GM18507 (cell line): ENCODE measurements at regions not wholly inside any gene's neighbourhood (a gene's known extent, or its start where the extent isn't known, plus 50 kb on each side); places are given as distances from the start of the nearest gene placed in this dataset.

Experiments
- DNase-seq: peaks from one replicate; pipeline ENCODE4 v3.0.0; 2011; ENCODE audit warnings: low read depth; ENCODE audit not compliant: insufficient read length; ENCODE audit errors: extremely low spot score
- FAIRE-seq: peaks from 2 replicates; lab custom pipeline; 2011; peaks lifted over from hg19 to GRCh38; lab: Jason Lieb, UNC

GRCh38 chr10:107497024-107497423 is 332.5 kb upstream of the SORCS1 start:
- DNase-seq (no peak), FAIRE-seq (no peak)

DNA sequence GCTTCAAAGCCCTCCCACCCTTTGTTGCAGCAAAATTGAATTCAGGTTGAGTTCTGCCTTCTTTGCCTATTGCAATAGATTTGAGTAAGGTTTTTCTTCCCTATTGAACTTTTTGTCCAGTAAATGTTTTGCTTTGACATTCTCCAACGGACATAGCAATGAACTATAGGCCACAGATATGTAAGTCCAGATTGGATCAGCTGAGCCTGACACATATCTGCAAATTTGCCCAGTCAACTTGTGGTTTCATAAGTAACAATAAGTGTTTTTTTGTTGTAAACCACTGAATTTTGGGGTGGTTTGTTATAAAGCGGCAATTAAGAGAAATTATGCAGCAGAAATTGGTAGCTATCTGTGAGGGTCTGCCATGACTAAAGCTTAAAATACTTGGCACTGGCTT is 332.1 kb upstream of the SORCS1 start:
- no peak for DNase-seq
- FAIRE-seq, result no peak

- DNase-seq, result no peak
- FAIRE-seq, result no peak
Observed at GRCh38 chr10:107492389-107492788, 327.9 kb upstream of the SORCS1 start.

GRCh38 chr10:107490389-107490788 is 325.9 kb upstream of the SORCS1 start:
- FAIRE-seq (no peak), DNase-seq (no peak)

DNA sequence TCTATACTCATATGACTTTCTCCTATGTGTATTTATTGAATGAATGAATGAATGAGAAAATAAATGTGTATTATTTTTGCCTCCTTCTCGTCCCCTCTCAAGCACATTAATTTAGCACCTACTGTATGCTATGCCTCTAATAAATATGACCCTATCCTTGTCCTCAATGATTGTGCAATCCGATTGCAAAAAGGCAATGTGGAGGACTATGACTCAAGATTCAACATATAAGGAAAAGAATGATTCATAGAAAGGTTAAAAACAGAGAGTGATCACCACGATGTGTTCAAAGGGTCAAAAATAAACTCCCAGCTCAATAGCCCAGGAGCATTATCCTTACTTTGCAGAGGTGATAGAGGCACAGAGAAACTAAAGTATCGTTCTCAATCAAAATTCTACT is 322.8 kb upstream of the SORCS1 start:
- FAIRE-seq, result no peak
- DNase-seq, result no peak

- no peak for FAIRE-seq
Observed at GRCh38 chr10:107485019-107485418, 320.5 kb upstream of the SORCS1 start.

GRCh38 chr10:107481881-107482280 is 317.4 kb upstream of the SORCS1 start:
- FAIRE-seq, result no peak

More at GRCh38 chr10:107485019-107485418, 320.5 kb upstream of the SORCS1 start:
- no peak for DNase-seq

DNA sequence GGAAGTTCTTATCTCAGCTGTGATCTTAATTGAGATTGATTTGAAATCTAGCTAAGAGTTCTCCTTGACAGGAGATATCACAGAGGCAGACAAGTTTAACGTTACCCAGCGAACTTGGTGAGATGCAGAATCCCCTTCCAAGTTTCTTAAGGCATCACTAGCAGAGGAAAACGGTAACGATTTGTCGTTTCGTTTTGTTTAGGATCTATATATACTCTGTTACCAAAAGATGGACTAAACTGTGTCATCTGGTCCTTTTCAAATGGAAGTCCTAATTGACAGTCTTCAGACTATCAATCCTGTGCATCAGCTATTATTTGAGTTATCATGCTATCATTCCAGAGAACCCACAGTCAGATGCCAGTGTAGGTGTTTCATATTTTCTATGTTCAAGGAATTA is 316.7 kb upstream of the SORCS1 start:
- FAIRE-seq (no peak), DNase-seq (no peak)

More at GRCh38 chr10:107481881-107482280, 317.4 kb upstream of the SORCS1 start:
- no peak for DNase-seq

GRCh38 chr10:107480781-107481180 is 316.3 kb upstream of the SORCS1 start:
- FAIRE-seq (no peak), DNase-seq (no peak)

GRCh38 chr10:107477266-107477665 is 312.8 kb upstream of the SORCS1 start:
- no peak for DNase-seq
- no peak for FAIRE-seq

GRCh38 chr10:107476408-107476807 is 311.9 kb upstream of the SORCS1 start:
- no peak for FAIRE-seq

DNA sequence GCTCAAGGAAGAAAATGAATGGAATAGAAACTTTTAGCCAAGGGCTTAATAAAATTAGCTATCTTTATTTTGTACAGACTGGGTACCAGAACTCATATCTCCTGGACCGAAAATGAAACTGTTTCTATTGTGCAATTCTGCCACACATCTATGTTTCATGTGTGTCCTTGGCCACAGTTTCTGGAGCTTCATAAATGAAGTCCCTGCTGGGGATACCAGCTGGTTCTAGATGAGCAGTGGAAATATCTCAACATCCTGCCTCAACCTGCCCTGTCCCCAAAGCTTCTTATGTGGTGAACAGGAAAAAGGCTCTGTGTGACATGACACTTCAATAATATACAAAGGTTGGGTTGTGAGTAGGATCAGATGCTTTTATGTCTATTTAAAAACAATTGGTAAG is 310.1 kb upstream of the SORCS1 start:
- DNase-seq, result no peak
- no peak for FAIRE-seq

More at GRCh38 chr10:107476408-107476807, 311.9 kb upstream of the SORCS1 start:
- DNase-seq, result no peak

GRCh38 chr10:107473225-107473624 is 308.7 kb upstream of the SORCS1 start:
- FAIRE-seq (no peak), DNase-seq (no peak)

DNA sequence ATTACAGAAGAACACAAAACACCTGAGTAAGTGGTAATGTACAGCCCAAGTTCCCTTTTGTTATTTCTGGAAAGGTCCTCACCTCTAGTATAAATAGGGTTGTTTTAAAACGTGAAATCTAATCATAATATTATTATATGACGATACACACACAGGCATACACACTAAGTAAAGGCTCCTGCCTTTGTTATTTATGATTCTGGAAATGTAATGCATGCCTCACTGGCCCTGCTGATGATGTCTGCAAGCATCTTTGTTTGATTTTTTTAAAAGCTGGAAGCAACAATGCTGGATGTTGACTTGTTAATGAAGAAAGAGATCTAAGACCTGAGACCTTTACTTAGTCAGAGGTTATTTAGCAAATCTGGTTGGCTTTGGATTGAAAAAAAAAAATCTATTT is 307.4 kb upstream of the SORCS1 start:
- DNase-seq (no peak), FAIRE-seq (no peak)

DNA sequence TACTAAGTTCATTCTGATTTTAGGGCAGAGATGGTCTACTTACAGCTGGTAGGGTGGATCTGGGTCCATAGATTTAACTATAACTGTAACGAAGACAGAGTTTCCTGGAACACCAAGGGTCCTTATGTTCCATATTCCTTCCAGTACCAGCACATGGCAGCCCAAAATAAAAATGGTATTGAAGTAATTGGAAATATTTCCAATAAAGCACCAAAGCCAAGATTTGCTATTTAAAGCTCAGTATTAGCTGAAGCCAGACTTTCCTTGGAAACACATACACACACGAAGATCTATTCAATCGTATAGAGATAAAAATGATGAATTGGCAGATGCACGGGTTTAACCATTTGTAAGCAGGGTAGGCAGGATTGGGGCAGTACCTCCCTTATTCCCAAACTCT is 289.1 kb upstream of the SORCS1 start:
- FAIRE-seq (no peak), DNase-seq (no peak)

DNA sequence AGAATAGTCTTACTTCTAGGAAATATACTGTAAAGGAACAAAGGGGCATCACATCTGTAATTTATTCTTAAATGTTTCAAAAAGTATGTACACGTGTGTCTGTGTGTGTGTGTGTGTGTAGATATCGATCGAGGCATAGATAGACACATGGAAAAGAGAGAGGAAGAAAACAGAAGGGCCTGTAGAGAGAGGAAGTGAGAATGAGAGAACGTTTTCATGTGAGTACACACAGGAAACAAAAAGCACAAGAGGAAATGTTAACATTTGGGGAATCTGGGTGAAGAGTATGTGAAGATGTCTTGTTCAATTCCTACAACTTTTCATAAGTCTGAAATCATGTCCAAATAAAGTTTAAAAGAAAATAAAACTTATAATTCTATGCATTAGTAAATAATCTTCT is 286.5 kb upstream of the SORCS1 start:
- FAIRE-seq (no peak), DNase-seq (no peak)

DNA sequence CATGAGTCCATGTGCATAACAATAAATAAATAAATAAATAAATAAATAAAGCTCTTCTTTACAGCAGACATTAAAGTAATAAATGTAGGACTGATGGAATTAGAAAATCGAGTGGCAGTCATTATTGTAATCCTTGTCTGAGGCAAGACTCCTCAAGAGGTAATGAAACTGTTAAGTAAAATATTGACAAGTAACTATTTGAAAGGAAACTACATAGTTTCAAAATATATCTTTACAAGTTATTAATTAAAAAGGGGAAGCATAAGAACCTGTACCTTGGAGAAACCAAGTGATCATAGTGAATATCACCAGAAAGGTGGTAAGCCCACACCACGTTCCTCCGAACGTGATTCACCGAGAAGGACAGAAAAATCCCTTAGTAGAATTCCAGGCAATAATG is 285.6 kb upstream of the SORCS1 start:
- DNase-seq, result no peak
- FAIRE-seq, result no peak

DNA sequence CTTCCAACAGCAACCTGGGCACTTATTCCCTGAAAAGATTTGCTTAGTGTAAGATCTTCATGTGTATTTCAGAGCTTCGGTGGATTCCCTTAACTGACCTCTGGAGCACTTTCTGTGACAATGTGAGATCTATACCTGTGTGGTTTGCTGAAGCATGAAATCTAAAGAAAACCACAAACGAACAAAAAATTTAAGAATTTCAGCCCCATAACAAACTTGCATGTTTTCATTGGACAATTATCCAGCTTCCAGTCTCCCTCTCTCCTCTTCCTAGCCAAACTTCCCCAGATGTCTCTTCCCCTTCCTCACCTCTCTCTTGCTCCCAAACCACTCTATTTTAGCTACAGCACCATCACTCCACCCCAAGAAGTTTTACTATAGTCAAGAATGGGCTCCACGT is 279.9 kb upstream of the SORCS1 start:
- no peak for DNase-seq
- no peak for FAIRE-seq

DNA sequence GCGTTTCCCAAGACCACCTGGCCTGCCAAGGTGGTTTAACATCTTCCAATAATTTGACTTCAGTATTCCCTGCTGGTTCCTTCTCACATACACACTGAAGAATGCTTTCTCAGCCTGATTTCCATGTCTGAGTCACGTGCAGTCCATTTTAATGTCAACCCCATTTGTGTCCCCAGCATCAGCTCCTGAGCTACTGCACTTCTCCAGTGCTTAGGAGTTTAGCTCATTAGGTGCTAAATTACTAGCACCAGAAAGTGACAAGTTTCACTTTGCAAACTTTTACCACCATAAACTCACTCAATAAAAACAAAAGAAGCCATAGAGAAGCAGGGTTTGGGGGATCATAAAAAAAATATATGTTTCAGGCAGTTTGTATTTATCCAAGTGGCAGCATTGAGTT is 279.3 kb upstream of the SORCS1 start:
- DNase-seq (no peak), FAIRE-seq (no peak)

- no peak for FAIRE-seq
- DNase-seq, result no peak
Observed at GRCh38 chr10:107443326-107443725, 278.8 kb upstream of the SORCS1 start.

GRCh38 chr10:107442035-107442505 is 277.6 kb upstream of the SORCS1 start:
- DNase-seq (no peak), FAIRE-seq (peak; percentile 42)

- no peak for FAIRE-seq
- DNase-seq, result no peak
Observed at GRCh38 chr10:107440741-107441140, 276.2 kb upstream of the SORCS1 start.
